OCI-LY7 (cell line): ENCODE measurements at regions not wholly inside any gene's neighbourhood (a gene's known extent, or its start where the extent isn't known, plus 50 kb on each side); places are given as distances from the start of the nearest gene placed in this dataset.

ENCODE experiments used
- BruUV-seq: library from RNA; stranded (reverse); fragments of 400-500 nt; replicated peaks from 2 replicates; lab custom pipeline; 2021; lab: Mats Ljungman, UMichigan
- CTCF ChIA-PET: fragments of 300-600 bp; sonication (Branson Sonifier 250); formaldehyde crosslinking; loops from one replicate; lab custom pipeline; 2022; ENCODE audit warnings: antibody characterized with exemption; ENCODE audit not compliant: unreplicated experiment; lab: Charles Lee
- POLR2A ChIA-PET: fragments of 300-600 bp; sonication (Branson Sonifier 250); formaldehyde crosslinking; loops from one replicate; lab custom pipeline; 2022; ENCODE audit warnings: antibody characterized with exemption; lab: Charles Lee
- DNase-seq: peaks from one replicate; pipeline ENCODE4 v3.0.0-alpha.2; 2015; ENCODE audit warnings: low spot score
- H2AFZ ChIP-seq: fragments of 200-600 bp; sonication (generic), shearing (Covaris generic); 2 replicates; pipeline ENCODE4 v1.6.1; 2014; ENCODE audit warnings: mild to moderate bottlenecking, antibody characterized with exemption, low read length, moderate library complexity
- H3K27ac ChIP-seq: fragments of 200-600 bp; sonication (generic); 2 replicates; pipeline ENCODE4 v1.5.1; 2014; ENCODE audit warnings: mixed run types, low read depth, mild to moderate bottlenecking, moderate library complexity, low read length, inconsistent platforms; ENCODE audit not compliant: poor library complexity, severe bottlenecking
- H3K36me3 ChIP-seq: fragments of 200-600 bp; sonication (generic); 2 replicates; pipeline ENCODE4 v1.6.1; 2014; ENCODE audit warnings: mild to moderate bottlenecking, antibody characterized with exemption, low read length, moderate library complexity, mixed read lengths; ENCODE audit not compliant: insufficient read depth
- H3K4me1 ChIP-seq: fragments of 200-600 bp; sonication (generic); 2 replicates; pipeline ENCODE4 v1.5.1; 2014; ENCODE audit warnings: mild to moderate bottlenecking, low read length; ENCODE audit not compliant: insufficient read depth, poor library complexity, severe bottlenecking
- H3K4me2 ChIP-seq: fragments of 200-600 bp; sonication (generic); 2 replicates; pipeline ENCODE4 v1.6.1; 2014; ENCODE audit warnings: mild to moderate bottlenecking, low read length
- H3K4me3 ChIP-seq: fragments of 200-600 bp; sonication (generic); 2 replicates; pipeline ENCODE4 v1.5.1; 2014; ENCODE audit warnings: mild to moderate bottlenecking, low read depth, low read length; ENCODE audit not compliant: poor library complexity, severe bottlenecking
- H3K79me2 ChIP-seq: fragments of 200-600 bp; sonication (generic); 2 replicates; pipeline ENCODE4 v1.6.1; 2016; ENCODE audit warnings: low read depth, mild to moderate bottlenecking, low read length, moderate library complexity, mixed read lengths; ENCODE audit not compliant: insufficient read depth
- H3K9me2 ChIP-seq: fragments of 200-600 bp; sonication (generic); 2 replicates; pipeline ENCODE4 v1.6.1; 2016; ENCODE audit warnings: mild to moderate bottlenecking, low read length, mixed read lengths; ENCODE audit not compliant: insufficient read depth
- H3K9me3 ChIP-seq: fragments of 200-600 bp; sonication (generic); 2 replicates; pipeline ENCODE4 v1.6.1; 2014; ENCODE audit warnings: mild to moderate bottlenecking, mixed run types, low read length, mixed read lengths
- H4K20me1 ChIP-seq: fragments of 200-600 bp; sonication (generic); 2 replicates; pipeline ENCODE4 v1.6.1; 2014; ENCODE audit warnings: mild to moderate bottlenecking, antibody characterized with exemption, low read length, moderate library complexity, mixed read lengths; ENCODE audit not compliant: insufficient read depth
- EZH2phosphoT487 ChIP-seq: fragments of 200-600 bp; sonication (generic); IDR thresholded peaks from 2 replicates; pipeline ENCODE4 v1.6.1; 2018; ENCODE audit warnings: low read depth, borderline replicate concordance, mild to moderate bottlenecking, mixed run types, antibody characterized with exemption, low read length, moderate library complexity, mixed read lengths
- intact Hi-C: fragments of 100-400 bp; cut with micrococcal nuclease; formaldehyde crosslinking; loops from one replicate; pipeline ENCODE4 v1.10.0; 2022; ENCODE audit not compliant: unreplicated experiment
- TF ChIP-seq, protein P1 (sequence below): fragments of 200-600 bp; sonication (generic); conservative IDR thresholded peaks from 2 replicates; pipeline ENCODE4 v1.5.1; 2014; ENCODE audit warnings: mild to moderate bottlenecking, antibody characterized with exemption, low read length, moderate library complexity, mixed read lengths

DNA sequence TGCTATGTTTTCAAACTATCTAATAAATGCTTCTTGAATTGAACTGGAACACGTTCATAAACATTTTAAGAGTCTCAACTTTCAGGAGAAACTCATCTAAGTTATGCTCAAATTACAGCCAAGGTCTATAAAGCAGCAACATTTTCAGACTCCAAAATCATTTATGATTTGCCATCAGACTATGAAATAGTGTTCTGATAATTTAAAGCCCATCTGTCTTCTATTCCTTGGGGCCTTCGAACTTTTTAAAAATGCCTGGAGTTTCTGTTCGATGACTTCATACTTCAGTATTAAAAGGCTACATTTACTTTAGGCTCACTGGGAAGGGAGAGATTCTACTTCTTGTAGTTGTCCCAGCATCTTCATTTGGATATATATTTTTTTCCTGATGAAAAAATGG is 73.6 kb upstream of the NXPH2 start:
- POLR2A ChIA-PET: no interaction called here
- Histone ChIP-seq H3K79me2 (no peaks in the 10 kb centered on the region), H3K9me2 (no peaks in the 10 kb centered on the region), H3K9me3 (no peaks in the 10 kb centered on the region), H3K27ac (no peak overlapping the region), H2AFZ (no peak overlapping the region), H3K4me1 (no peaks in the 10 kb centered on the region), H3K4me2 (no peak overlapping the region), H4K20me1 (no peaks in the 10 kb centered on the region), H3K36me3 (no peaks in the 10 kb centered on the region), H3K4me3 (no peak overlapping the region)
- intact Hi-C loops: no loop called here
- no TSS peak for BruUV-seq
- CTCF ChIA-PET: no interaction called here
- TF ChIP-seq, protein P1, sequence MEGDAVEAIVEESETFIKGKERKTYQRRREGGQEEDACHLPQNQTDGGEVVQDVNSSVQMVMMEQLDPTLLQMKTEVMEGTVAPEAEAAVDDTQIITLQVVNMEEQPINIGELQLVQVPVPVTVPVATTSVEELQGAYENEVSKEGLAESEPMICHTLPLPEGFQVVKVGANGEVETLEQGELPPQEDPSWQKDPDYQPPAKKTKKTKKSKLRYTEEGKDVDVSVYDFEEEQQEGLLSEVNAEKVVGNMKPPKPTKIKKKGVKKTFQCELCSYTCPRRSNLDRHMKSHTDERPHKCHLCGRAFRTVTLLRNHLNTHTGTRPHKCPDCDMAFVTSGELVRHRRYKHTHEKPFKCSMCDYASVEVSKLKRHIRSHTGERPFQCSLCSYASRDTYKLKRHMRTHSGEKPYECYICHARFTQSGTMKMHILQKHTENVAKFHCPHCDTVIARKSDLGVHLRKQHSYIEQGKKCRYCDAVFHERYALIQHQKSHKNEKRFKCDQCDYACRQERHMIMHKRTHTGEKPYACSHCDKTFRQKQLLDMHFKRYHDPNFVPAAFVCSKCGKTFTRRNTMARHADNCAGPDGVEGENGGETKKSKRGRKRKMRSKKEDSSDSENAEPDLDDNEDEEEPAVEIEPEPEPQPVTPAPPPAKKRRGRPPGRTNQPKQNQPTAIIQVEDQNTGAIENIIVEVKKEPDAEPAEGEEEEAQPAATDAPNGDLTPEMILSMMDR: no peak
- no peak for TF ChIP-seq EZH2phosphoT487
- DNase-seq: no peak

- Histone ChIP-seq H3K79me2 (no peaks in the 10 kb centered on the region), H3K27ac (no peak overlapping the region)
These were observed 73.1 kb upstream of the NXPH2 start for GRCh38 chr2:138853296-138853695.

DNA sequence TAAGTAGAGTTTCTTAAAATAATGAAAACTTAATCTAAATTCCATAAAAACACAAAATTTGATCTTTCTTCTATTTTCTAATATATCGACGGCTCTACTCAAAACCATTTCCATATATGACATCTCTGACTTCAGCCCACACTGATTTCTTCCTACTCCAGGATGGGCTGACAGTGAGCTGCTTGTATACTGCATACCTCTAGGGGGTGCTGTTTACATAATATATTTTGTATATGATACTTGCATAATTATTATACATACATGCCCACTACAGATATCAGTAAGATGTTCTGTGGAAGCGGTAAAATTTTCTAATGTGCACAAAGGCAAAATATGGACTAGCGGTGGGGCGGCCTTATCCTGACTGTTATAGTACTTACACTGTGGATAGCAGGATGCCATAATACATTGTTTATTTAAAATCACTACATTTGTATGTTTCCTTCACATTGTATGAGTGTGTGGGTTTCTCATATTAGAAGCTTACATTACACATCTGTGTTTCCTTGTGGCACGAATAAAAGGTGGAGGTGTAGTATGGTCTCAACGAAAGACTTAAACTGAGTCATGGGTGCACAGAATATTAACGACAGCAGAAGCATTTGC is 66.1 kb upstream of the NXPH2 start:
- CTCF ChIA-PET: no interaction called here
- H3K27ac ChIP-seq: no peak overlapping the region
- no peaks in the 10 kb centered on the region for H3K79me2 ChIP-seq
- no peaks in the 10 kb centered on the region for H4K20me1 ChIP-seq
- H3K4me2 ChIP-seq: no peak overlapping the region
- no peak overlapping the region for H2AFZ ChIP-seq
- H3K4me1 ChIP-seq: no peaks in the 10 kb centered on the region
- TF ChIP-seq, protein P1: peak; percentile 92
- TF ChIP-seq EZH2phosphoT487: no peak
- POLR2A ChIA-PET: no interaction called here
- intact Hi-C loops: no loop called here
- H3K4me3 ChIP-seq: no peak overlapping the region
- peak; percentile 59 for DNase-seq
- H3K36me3 ChIP-seq: no peaks in the 10 kb centered on the region
- no TSS peak for BruUV-seq
- no peaks in the 10 kb centered on the region for H3K9me2 ChIP-seq
- H3K9me3 ChIP-seq: no peaks in the 10 kb centered on the region

More at GRCh38 chr2:138853296-138853695, 73.1 kb upstream of the NXPH2 start:
- POLR2A ChIA-PET: no interaction called here
- no TSS peak for BruUV-seq
- Histone ChIP-seq H4K20me1 (no peaks in the 10 kb centered on the region), H3K9me2 (no peaks in the 10 kb centered on the region), H3K9me3 (no peaks in the 10 kb centered on the region), H2AFZ (no peak overlapping the region), H3K4me2 (no peak overlapping the region), H3K36me3 (no peaks in the 10 kb centered on the region), H3K4me3 (no peak overlapping the region), H3K4me1 (no peaks in the 10 kb centered on the region)
- no peak for DNase-seq
- intact Hi-C loops: no loop called here
- CTCF ChIA-PET: no interaction called here
- TF ChIP-seq, protein P1: no peak
- TF ChIP-seq EZH2phosphoT487: no peak
